HCT116 (cell line): ENCODE measurements at regions not wholly inside any gene's neighbourhood (a gene's known extent, or its start where the extent isn't known, plus 50 kb on each side); places are given as distances from the start of the nearest gene placed in this dataset.

Source experiments
- ATAC-seq: fragments of 200-7000 bp; cut with Tn5 transposase; 2 replicates; pipeline ENCODE4 v1.9.1; 2020; ENCODE audit warnings: mild to moderate bottlenecking, moderate library complexity
- BruUV-seq: library from RNA; stranded (reverse); fragments of 400-500 nt; replicated peaks from 2 replicates; lab custom pipeline; 2021; lab: Mats Ljungman, UMichigan
- CTCF ChIA-PET: fragments of 300-600 bp; sonication (Branson Sonifier 250); formaldehyde crosslinking; loops from one replicate; lab custom pipeline; 2021; ENCODE audit warnings: antibody characterized with exemption; lab: Charles Lee
- POLR2A ChIA-PET: fragments of 300-600, 350-600 bp; sonication (Branson Sonifier 250); formaldehyde crosslinking; loops from one replicate; lab custom pipeline; 2021; ENCODE audit warnings: antibody characterized with exemption; lab: Charles Lee
- RAD21 ChIA-PET, 2 experiments: fragments of 300-600 bp; sonication (Branson Sonifier 250); formaldehyde crosslinking; loops; one replicate each; lab custom pipeline; 2023; ENCODE audit warnings: low total read pairs in 2 of 2; ENCODE audit not compliant: uncharacterized antibody in 2 of 2, unreplicated experiment in 2 of 2, low non-redundant PET in 1 of 2; lab: Charles Lee
- DNase-seq: peaks from one replicate; pipeline ENCODE4 v3.0.0-alpha.2; 2010; ENCODE audit warnings: low read depth, low spot score
- H2AFZ ChIP-seq: fragments of 200-600 bp; shearing (Covaris generic), sonication (generic); 2 replicates; pipeline ENCODE4 v1.6.1; 2017; ENCODE audit warnings: low read depth, mixed run types, mixed read lengths, antibody characterized with exemption, low read length; ENCODE audit not compliant: poor library complexity, severe bottlenecking
- H3K27ac ChIP-seq: 2 replicates; pipeline ENCODE4 v1.5.1; 2012; ENCODE audit warnings: low read depth, low read length
- H3K27me3 ChIP-seq: fragments of 200-600 bp; sonication (generic); 2 replicates; pipeline ENCODE4 v1.6.1; 2016; ENCODE audit warnings: mixed run types, low read length, mixed read lengths; ENCODE audit not compliant: insufficient read depth
- H3K36me3 ChIP-seq, 2 experiments: fragments of 200-500 bp in 1 of 2; fragments of 200-600 bp in 1 of 2; sonication (Bioruptor generic) in 1 of 2; sonication (generic) in 1 of 2; 2 replicates each; pipeline versions ENCODE4 v1.5.1 to v1.6.1; 2014 to 2016; ENCODE audit warnings: low read length in 2 of 2, inconsistent platforms in 1 of 2, mixed read lengths in 1 of 2, mixed run types in 1 of 2; ENCODE audit not compliant: insufficient read depth in 2 of 2, control insufficient read depth in 1 of 2
- H3K4me1 ChIP-seq, 2 experiments: fragments of 200-600 bp in 1 of 2; sonication (generic) in 1 of 2; 2 replicates each; pipeline versions ENCODE4 v1.5.1 to v1.6.1; 2012 to 2017; ENCODE audit warnings: low read length in 2 of 2, inconsistent platforms in 1 of 2, mild to moderate bottlenecking in 1 of 2, mixed read lengths in 1 of 2, mixed run types in 1 of 2, moderate library complexity in 1 of 2; ENCODE audit not compliant: insufficient read depth in 2 of 2, control insufficient read depth in 1 of 2
- H3K4me2 ChIP-seq: fragments of 200-600 bp; sonication (generic); 2 replicates; pipeline ENCODE4 v1.6.1; 2017; ENCODE audit warnings: mixed run types, low read length, mixed read lengths
- H3K4me3 ChIP-seq, 2 experiments: fragments of 200-600 bp in 1 of 2; sonication (generic) in 1 of 2; replicated peaks in 1 of 2; 2 replicates each; pipeline ENCODE4 v1.5.1; 2011 to 2016; ENCODE audit warnings: low read length in 2 of 2, control low read depth in 1 of 2, low read depth in 1 of 2, mild to moderate bottlenecking in 1 of 2, mixed read lengths in 1 of 2, mixed run types in 1 of 2
- H3K79me2 ChIP-seq: fragments of 200-600 bp; sonication (generic); 2 replicates; pipeline ENCODE4 v1.6.1; 2017; ENCODE audit warnings: mild to moderate bottlenecking, mixed run types, low read length, moderate library complexity, mixed read lengths; ENCODE audit not compliant: insufficient read depth
- H3K9ac ChIP-seq: fragments of 200-600 bp; sonication (generic); 2 replicates; pipeline ENCODE4 v1.6.1; 2016; ENCODE audit warnings: low read length, mixed read lengths
- H3K9me2 ChIP-seq: fragments of 200-600 bp; sonication (generic), shearing (Covaris generic); 2 replicates; pipeline ENCODE4 v1.6.1; 2017; ENCODE audit warnings: mixed run types, mild to moderate bottlenecking, moderate library complexity; ENCODE audit not compliant: insufficient read depth
- H3K9me3 ChIP-seq, 2 experiments: fragments of 200-500 bp in 1 of 2; fragments of 200-600 bp in 1 of 2; sonication (Bioruptor generic) in 1 of 2; sonication (generic) in 1 of 2; 2 replicates each; pipeline ENCODE4 v1.6.1; 2014 to 2017; ENCODE audit warnings: low read length in 2 of 2, mixed read lengths in 2 of 2, inconsistent platforms in 1 of 2, low read depth in 1 of 2, mild to moderate bottlenecking in 1 of 2, mixed run types in 1 of 2, moderate library complexity in 1 of 2; ENCODE audit not compliant: control insufficient read depth in 1 of 2, insufficient read depth in 1 of 2
- H4K20me1 ChIP-seq: fragments of 200-600 bp; sonication (generic), shearing (Covaris generic); 2 replicates; pipeline ENCODE4 v1.6.1; 2017; ENCODE audit warnings: mixed run types, mild to moderate bottlenecking, moderate library complexity; ENCODE audit not compliant: insufficient read depth
- ATF3 ChIP-seq: IDR thresholded peaks from 2 replicates; pipeline ENCODE4 v1.6.1; 2012
- CBX3 ChIP-seq: IDR thresholded peaks from 2 replicates; pipeline ENCODE4 v1.6.1; 2012; ENCODE audit warnings: low read depth
- CEBPB ChIP-seq: IDR thresholded peaks from 2 replicates; pipeline ENCODE4 v1.6.1; 2012; ENCODE audit warnings: low read depth
- EGR1 ChIP-seq: IDR thresholded peaks from 2 replicates; pipeline ENCODE4 v1.6.1; 2012; ENCODE audit warnings: low read depth
- ELF1 ChIP-seq: IDR thresholded peaks from 2 replicates; pipeline ENCODE4 v1.6.1; 2012; ENCODE audit warnings: low read depth, borderline replicate concordance
- EZH2 ChIP-seq: fragments of 200-600 bp; sonication (generic); IDR thresholded peaks from 2 replicates; pipeline ENCODE4 v1.6.1; 2017; ENCODE audit warnings: antibody characterized with exemption, mixed run types
- JUND ChIP-seq: IDR thresholded peaks from 2 replicates; pipeline ENCODE4 v1.6.1; 2012
- MAX ChIP-seq: IDR thresholded peaks from 2 replicates; pipeline ENCODE4 v1.6.1; 2012
- POLR2A ChIP-seq: IDR thresholded peaks from 2 replicates; pipeline ENCODE4 v1.7.0; 2011; ENCODE audit warnings: borderline replicate concordance; ENCODE audit not compliant: insufficient read depth, insufficient read length; ENCODE audit errors: extremely low read depth
- RAD21 ChIP-seq: IDR thresholded peaks from 2 replicates; pipeline ENCODE4 v1.6.1; 2012; ENCODE audit warnings: low read depth, mild to moderate bottlenecking
- ZBTB33 ChIP-seq: IDR thresholded peaks from 2 replicates; pipeline ENCODE4 v1.6.1; 2011; ENCODE audit warnings: mild to moderate bottlenecking, low read length, moderate library complexity; ENCODE audit not compliant: insufficient replicate concordance; ENCODE audit errors: extremely low read depth
- ZFX ChIP-seq: fragments of 450-650 bp; IDR thresholded peaks from 2 replicates; pipeline ENCODE4 v1.6.1; 2017
- ZNF274 ChIP-seq: fragments of 200-500 bp; sonication (Bioruptor generic); IDR thresholded peaks from 2 replicates; pipeline ENCODE4 v1.6.1; 2014; ENCODE audit warnings: mild to moderate bottlenecking, low read depth, low read length, inconsistent platforms
- intact Hi-C: fragments of 100-400 bp; cut with micrococcal nuclease; formaldehyde crosslinking; loops from 2 replicates; pipeline ENCODE4 v1.10.0; 2022
- TF ChIP-seq, protein P1 (sequence below): IDR thresholded peaks from 2 replicates; pipeline ENCODE4 v1.6.1; 2012; ENCODE audit warnings: low read depth

DNA sequence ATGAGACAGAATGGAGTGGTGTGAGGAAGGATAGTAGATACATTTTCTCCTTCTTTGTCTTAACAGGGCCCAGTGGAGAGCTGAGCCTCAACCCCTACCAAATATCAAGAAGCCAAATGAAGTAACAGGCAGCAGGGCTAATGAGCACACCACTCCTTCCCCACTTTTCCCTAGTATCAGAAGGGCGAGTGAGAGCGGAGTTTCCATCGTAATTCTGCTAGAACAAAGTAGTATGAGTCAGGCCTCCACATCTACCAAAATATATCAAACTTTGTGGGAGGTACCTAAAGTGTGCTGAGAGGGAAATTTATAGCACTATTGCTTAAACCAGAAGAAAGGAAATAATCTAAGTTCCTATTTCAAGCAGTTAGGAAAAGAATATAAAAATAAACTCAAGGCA is 769.0 kb upstream of the RGMB start (continued):
- no peak for TF ChIP-seq EZH2
- TF ChIP-seq ATF3: no peak
- TF ChIP-seq CBX3: no peak
- TF ChIP-seq RAD21: no peak

DNA sequence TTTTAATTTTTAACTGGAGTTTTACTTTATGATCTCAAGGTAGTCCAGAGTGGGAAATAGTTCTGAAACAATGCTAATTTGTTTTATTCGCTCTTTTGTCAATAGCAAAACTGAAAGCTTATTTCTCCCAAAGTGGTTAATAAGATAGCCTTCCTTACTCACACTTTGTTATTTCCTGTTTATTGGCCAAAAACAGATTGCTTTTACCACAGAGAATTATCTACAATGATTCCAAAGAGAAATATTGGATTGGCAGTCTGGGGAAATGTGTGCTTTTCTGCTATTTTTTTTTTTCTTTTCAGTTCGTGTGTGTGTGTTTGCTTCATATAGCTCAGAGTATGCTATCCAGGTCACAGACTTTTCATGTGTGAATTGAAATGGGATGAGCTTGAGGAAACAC is 756.7 kb upstream of the RGMB start:
- Histone ChIP-seq H3K9me2 (no peaks in the 10 kb centered on the region), H3K4me1 (no peaks in the 10 kb centered on the region), H3K4me2 (no peak overlapping the region), H3K9ac (no peak overlapping the region), H3K27ac (no peak overlapping the region), H3K27me3 (no peaks in the 10 kb centered on the region), H2AFZ (no peak overlapping the region), H3K79me2 (no peaks in the 10 kb centered on the region), H3K9me3 (no peaks in the 10 kb centered on the region; a peak in 1 of 4 replicates), H3K36me3 (no peaks in the 10 kb centered on the region), H4K20me1 (no peaks in the 10 kb centered on the region), H3K4me3 (no peak overlapping the region)
- no peak for DNase-seq
- intact Hi-C loops: no loop called here
- RAD21 ChIA-PET: no interaction called here
- TF ChIP-seq MAX (no peak), ZFX (no peak), POLR2A (no peak), CEBPB (no peak), ZBTB33 (no peak), ATF3 (no peak), EGR1 (no peak), ELF1 (no peak), JUND (no peak), RAD21 (no peak), ZNF274 (no peak)
- TF ChIP-seq, protein P1, sequence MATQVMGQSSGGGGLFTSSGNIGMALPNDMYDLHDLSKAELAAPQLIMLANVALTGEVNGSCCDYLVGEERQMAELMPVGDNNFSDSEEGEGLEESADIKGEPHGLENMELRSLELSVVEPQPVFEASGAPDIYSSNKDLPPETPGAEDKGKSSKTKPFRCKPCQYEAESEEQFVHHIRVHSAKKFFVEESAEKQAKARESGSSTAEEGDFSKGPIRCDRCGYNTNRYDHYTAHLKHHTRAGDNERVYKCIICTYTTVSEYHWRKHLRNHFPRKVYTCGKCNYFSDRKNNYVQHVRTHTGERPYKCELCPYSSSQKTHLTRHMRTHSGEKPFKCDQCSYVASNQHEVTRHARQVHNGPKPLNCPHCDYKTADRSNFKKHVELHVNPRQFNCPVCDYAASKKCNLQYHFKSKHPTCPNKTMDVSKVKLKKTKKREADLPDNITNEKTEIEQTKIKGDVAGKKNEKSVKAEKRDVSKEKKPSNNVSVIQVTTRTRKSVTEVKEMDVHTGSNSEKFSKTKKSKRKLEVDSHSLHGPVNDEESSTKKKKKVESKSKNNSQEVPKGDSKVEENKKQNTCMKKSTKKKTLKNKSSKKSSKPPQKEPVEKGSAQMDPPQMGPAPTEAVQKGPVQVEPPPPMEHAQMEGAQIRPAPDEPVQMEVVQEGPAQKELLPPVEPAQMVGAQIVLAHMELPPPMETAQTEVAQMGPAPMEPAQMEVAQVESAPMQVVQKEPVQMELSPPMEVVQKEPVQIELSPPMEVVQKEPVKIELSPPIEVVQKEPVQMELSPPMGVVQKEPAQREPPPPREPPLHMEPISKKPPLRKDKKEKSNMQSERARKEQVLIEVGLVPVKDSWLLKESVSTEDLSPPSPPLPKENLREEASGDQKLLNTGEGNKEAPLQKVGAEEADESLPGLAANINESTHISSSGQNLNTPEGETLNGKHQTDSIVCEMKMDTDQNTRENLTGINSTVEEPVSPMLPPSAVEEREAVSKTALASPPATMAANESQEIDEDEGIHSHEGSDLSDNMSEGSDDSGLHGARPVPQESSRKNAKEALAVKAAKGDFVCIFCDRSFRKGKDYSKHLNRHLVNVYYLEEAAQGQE: no peak
- POLR2A ChIA-PET: no interaction called here
- CTCF ChIA-PET: no interaction called here
- no TSS peak for BruUV-seq
- no peak for ATAC-seq
